GM12878 (cell line): ENCODE measurements at regions not wholly inside any gene's neighbourhood (a gene's known extent, or its start where the extent isn't known, plus 50 kb on each side); places are given as distances from the start of the nearest gene placed in this dataset.

Experiments used
- ATAC-seq: fragments of 200-7000 bp; cut with Tn5 transposase; 3 replicates; pipeline ENCODE4 v1.9.1; 2020; ENCODE audit warnings: mild to moderate bottlenecking, moderate library complexity
- BruUV-seq: library from RNA; stranded (reverse); fragments of 400-500 nt; replicated peaks from 2 replicates; lab custom pipeline; 2021; lab: Mats Ljungman, UMichigan
- CTCF ChIA-PET: fragments of 300-600 bp; sonication (Branson Sonifier 250); formaldehyde crosslinking; extraction: SDS; loops from one replicate; lab custom pipeline; 2021; ENCODE audit warnings: inconsistent platforms; lab: Yijun Ruan, JAX
- POLR2A ChIA-PET: fragments of 350-600 bp; formaldehyde crosslinking; extraction: SDS; loops from one replicate; lab custom pipeline; 2021; ENCODE audit warnings: inconsistent platforms; lab: Charles Lee
- RAD21 ChIA-PET: fragments of 300-600 bp; sonication (Branson Sonifier 250); formaldehyde crosslinking; loops from one replicate; lab custom pipeline; 2023; ENCODE audit warnings: antibody characterized with exemption; ENCODE audit not compliant: unreplicated experiment; lab: Charles Lee
- SMC1A ChIA-PET: fragments of 300-600 bp; sonication (Branson Sonifier 250); formaldehyde crosslinking; loops from one replicate; lab custom pipeline; 2023; ENCODE audit not compliant: unreplicated experiment, uncharacterized antibody; lab: Charles Lee
- DNase-seq: peaks from one replicate; pipeline ENCODE4 v3.0.0-alpha.2; 2011; ENCODE audit warnings: low read depth, low spot score
- FAIRE-seq: peaks from 3 replicates; lab custom pipeline; 2011; peaks lifted over from hg19 to GRCh38; lab: Jason Lieb, UNC
- H2AFZ ChIP-seq: 2 replicates; pipeline ENCODE4 v1.6.0; 2011; ENCODE audit warnings: low read depth, low read length, control low read depth; ENCODE audit not compliant: control insufficient read depth
- H3K27ac ChIP-seq: 2 replicates; pipeline ENCODE4 v1.5.1; 2011; ENCODE audit warnings: control low read depth; ENCODE audit not compliant: control insufficient read depth, insufficient read depth
- H3K27me3 ChIP-seq, 2 experiments: replicated peaks in 1 of 2; 2 replicates each; pipeline versions ENCODE4 v1.6.0 to v1.6.1; 2011; ENCODE audit warnings: low read length in 1 of 2; ENCODE audit not compliant: control insufficient read depth in 2 of 2, insufficient read depth in 2 of 2
- H3K36me3 ChIP-seq, 2 experiments: 2 replicates each; pipeline ENCODE4 v1.5.1; 2011; ENCODE audit warnings: low read length in 1 of 2; ENCODE audit not compliant: control insufficient read depth in 2 of 2, insufficient read depth in 2 of 2
- H3K4me1 ChIP-seq: 2 replicates; pipeline ENCODE4 v1.6.1; 2011; ENCODE audit warnings: mild to moderate bottlenecking, low read length, moderate library complexity, mixed read lengths; ENCODE audit not compliant: control insufficient read depth, insufficient read depth
- H3K4me2 ChIP-seq: 2 replicates; pipeline ENCODE4 v1.6.0; 2011; ENCODE audit warnings: control low read depth; ENCODE audit not compliant: control insufficient read depth, insufficient read depth
- H3K4me3 ChIP-seq: fragments of 200-600 bp; sonication (generic); 2 replicates; pipeline ENCODE4 v1.5.1; 2016
- H3K79me2 ChIP-seq: 2 replicates; pipeline ENCODE4 v1.6.0; 2011; ENCODE audit warnings: low read length; ENCODE audit not compliant: control insufficient read depth, insufficient read depth
- H3K9ac ChIP-seq: 2 replicates; pipeline ENCODE4 v1.8.0; 2011; ENCODE audit warnings: low read length, control low read depth, mixed read lengths; ENCODE audit not compliant: control insufficient read depth, insufficient read depth
- H3K9me3 ChIP-seq: replicated peaks from 3 replicates; pipeline ENCODE4 v1.5.1; 2011; ENCODE audit warnings: mild to moderate bottlenecking, low read length; ENCODE audit not compliant: control insufficient read depth, insufficient read depth
- H4K20me1 ChIP-seq: 2 replicates; pipeline ENCODE4 v1.6.0; 2011; ENCODE audit not compliant: control insufficient read depth, insufficient read depth
- CBX3 ChIP-seq: fragments of 200-600 bp; sonication (generic); IDR thresholded peaks from 2 replicates; pipeline ENCODE4 v1.6.1; 2016; ENCODE audit warnings: low read depth, borderline replicate concordance
- CREB1 ChIP-seq: IDR thresholded peaks from 2 replicates; pipeline ENCODE4 v1.6.1; 2012; ENCODE audit warnings: low read depth, mild to moderate bottlenecking, inconsistent platforms
- CUX1 ChIP-seq: IDR thresholded peaks from 2 replicates; pipeline ENCODE4 v1.6.1; 2012; ENCODE audit warnings: improper control_type of control experiment, low read depth, low read length; ENCODE audit not compliant: insufficient replicate concordance
- ELK1 ChIP-seq: IDR thresholded peaks from 2 replicates; pipeline ENCODE4 v1.6.1; 2012; ENCODE audit warnings: low read depth, low read length, improper control_type of control experiment
- MYB ChIP-seq: fragments of 150-350 bp; IDR thresholded peaks from 2 replicates; pipeline ENCODE4 v1.6.1; 2014; ENCODE audit warnings: mild to moderate bottlenecking, low read depth, low read length, borderline replicate concordance
- NFXL1 ChIP-seq: fragments of 450-650 bp; IDR thresholded peaks from 2 replicates; pipeline ENCODE4 v1.6.1; 2017; ENCODE audit warnings: antibody characterized with exemption, mild to moderate bottlenecking, borderline replicate concordance
- PBX3 ChIP-seq: IDR thresholded peaks from 2 replicates; pipeline ENCODE4 v1.6.1; 2011; ENCODE audit warnings: mild to moderate bottlenecking, low read depth, low read length, moderate library complexity; ENCODE audit not compliant: insufficient replicate concordance
- RBBP5 ChIP-seq: fragments of 200-600 bp; sonication (generic); conservative IDR thresholded peaks from 2 replicates; pipeline ENCODE4 v1.6.1; 2016
- REST ChIP-seq: IDR thresholded peaks from 2 replicates; pipeline ENCODE4 v1.6.1; 2012; ENCODE audit warnings: mild to moderate bottlenecking, low read depth, low read length
- TCF12 ChIP-seq: IDR thresholded peaks from 2 replicates; pipeline ENCODE4 v1.6.1; 2011; ENCODE audit warnings: low read depth, mild to moderate bottlenecking, low read length
- WGBS: methylation state at CpG from one replicate; pipeline ENCODE4 v1.1.6; 2016; ENCODE audit warnings: low lambda C conversion rate; ENCODE audit not compliant: insufficient replicate concordance, insufficient coverage; ENCODE audit errors: missing lambda C conversion rate; 5-methylcytosine and 5-hydroxymethylcytosine counted together
- in situ Hi-C: fragments of 300-500 bp; cut with MboI; formaldehyde crosslinking; loops from 9 replicates; pipeline ENCODE4 v1.14.3; 2018; ENCODE audit warnings: mixed read lengths
- intact Hi-C: fragments of 100-400 bp; cut with micrococcal nuclease; formaldehyde crosslinking; loops from one replicate; pipeline ENCODE4 v1.14.2; 2022; ENCODE audit not compliant: unreplicated experiment

GRCh38 chr6:40903456-40903855 is 135.6 kb downstream of the UNC5CL start:
- Histone ChIP-seq H4K20me1 (no peaks in the 10 kb centered on the region), H3K4me1 (no peaks in the 10 kb centered on the region), H2AFZ (no peak overlapping the region), H3K4me2 (no peak overlapping the region), H3K27ac (no peak overlapping the region), H3K9ac (no peak overlapping the region), H3K36me3 (no peaks in the 10 kb centered on the region), H3K79me2 (no peaks in the 10 kb centered on the region), H3K27me3 (peaks cover 0 to 6% of the 10 kb centered on the region in 2 experiments; a peak in 2 of 4 replicates), H3K9me3 (no peaks in the 10 kb centered on the region)
- 6% methylated on average over 1 of the region's 1 CpG for WGBS
- FAIRE-seq (no peak), DNase-seq (no peak), ATAC-seq (no peak)
- ChIA-PET RAD21 (no interaction called here), CTCF (interaction anchor here (1.2 kb wide), 1 partner anchor 9 kb away, joined by 4 read pairs; no protein-coding TSS in a partner anchor), SMC1A (no interaction called here), POLR2A (no interaction called here)
- in situ Hi-C loops (no loop called here), intact Hi-C loops (no loop called here)
- TF ChIP-seq RBBP5 (no peak), CBX3 (no peak), NFXL1 (no peak), CUX1 (no peak), REST (no peak), CREB1 (no peak), TCF12 (no peak), MYB (no peak), PBX3 (no peak), ELK1 (no peak)
- TF ChIP-seq, all 136 proteins: peak for 0
- BruUV-seq = no TSS peak
- H3K4me3 ChIP-seq = no peak overlapping the region
